ENCODE measurements at regions not wholly inside any gene's neighbourhood (a gene's known extent, or its start where the extent isn't known, plus 50 kb on each side); places are given as distances from the start of the nearest gene placed in this dataset.

DNA sequence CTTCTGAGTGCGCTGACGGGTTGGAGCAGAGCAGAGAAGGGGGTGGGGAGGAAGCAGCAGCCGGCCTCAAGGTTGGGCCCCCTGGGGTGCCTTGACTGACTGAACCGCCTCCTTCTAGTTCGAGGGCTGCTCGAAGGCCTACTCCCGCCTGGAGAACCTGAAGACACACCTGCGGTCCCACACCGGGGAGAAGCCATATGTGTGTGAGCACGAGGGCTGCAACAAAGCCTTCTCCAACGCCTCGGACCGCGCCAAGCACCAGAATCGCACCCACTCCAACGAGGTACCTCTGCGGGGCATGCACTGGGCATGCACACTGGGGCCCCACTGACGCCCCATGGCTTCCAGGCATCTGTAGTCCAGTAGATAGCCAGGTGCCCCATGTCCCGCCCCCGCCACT lies 246.9 kb downstream of the GLI2 start:
- TF ChIP-seq POLR2AphosphoS5 (IDR thresholded peaks at IDR 0.05; ENCODE audit: low read depth, low read length) (no peak), TAF1 (IDR thresholded peaks at IDR 0.05; ENCODE audit: borderline replicate concordance, insufficient read depth, low read length) (no peak)
- TF ChIP-seq, protein P1, sequence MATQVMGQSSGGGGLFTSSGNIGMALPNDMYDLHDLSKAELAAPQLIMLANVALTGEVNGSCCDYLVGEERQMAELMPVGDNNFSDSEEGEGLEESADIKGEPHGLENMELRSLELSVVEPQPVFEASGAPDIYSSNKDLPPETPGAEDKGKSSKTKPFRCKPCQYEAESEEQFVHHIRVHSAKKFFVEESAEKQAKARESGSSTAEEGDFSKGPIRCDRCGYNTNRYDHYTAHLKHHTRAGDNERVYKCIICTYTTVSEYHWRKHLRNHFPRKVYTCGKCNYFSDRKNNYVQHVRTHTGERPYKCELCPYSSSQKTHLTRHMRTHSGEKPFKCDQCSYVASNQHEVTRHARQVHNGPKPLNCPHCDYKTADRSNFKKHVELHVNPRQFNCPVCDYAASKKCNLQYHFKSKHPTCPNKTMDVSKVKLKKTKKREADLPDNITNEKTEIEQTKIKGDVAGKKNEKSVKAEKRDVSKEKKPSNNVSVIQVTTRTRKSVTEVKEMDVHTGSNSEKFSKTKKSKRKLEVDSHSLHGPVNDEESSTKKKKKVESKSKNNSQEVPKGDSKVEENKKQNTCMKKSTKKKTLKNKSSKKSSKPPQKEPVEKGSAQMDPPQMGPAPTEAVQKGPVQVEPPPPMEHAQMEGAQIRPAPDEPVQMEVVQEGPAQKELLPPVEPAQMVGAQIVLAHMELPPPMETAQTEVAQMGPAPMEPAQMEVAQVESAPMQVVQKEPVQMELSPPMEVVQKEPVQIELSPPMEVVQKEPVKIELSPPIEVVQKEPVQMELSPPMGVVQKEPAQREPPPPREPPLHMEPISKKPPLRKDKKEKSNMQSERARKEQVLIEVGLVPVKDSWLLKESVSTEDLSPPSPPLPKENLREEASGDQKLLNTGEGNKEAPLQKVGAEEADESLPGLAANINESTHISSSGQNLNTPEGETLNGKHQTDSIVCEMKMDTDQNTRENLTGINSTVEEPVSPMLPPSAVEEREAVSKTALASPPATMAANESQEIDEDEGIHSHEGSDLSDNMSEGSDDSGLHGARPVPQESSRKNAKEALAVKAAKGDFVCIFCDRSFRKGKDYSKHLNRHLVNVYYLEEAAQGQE (IDR thresholded peaks at IDR 0.05; ENCODE audit: insufficient read depth in 1 of 2, low read depth in 2 of 2, low read length in 2 of 2) = no peak
